NCI-H1105 (cell line): ENCODE measurements at regions not wholly inside any gene's neighbourhood (a gene's known extent, or its start where the extent isn't known, plus 50 kb on each side); places are given as distances from the start of the nearest gene placed in this dataset.

Experiments
- DNase-seq: peaks from one replicate; lab custom pipeline; 2025; lab: John Stamatoyannopoulos, UW

DNA sequence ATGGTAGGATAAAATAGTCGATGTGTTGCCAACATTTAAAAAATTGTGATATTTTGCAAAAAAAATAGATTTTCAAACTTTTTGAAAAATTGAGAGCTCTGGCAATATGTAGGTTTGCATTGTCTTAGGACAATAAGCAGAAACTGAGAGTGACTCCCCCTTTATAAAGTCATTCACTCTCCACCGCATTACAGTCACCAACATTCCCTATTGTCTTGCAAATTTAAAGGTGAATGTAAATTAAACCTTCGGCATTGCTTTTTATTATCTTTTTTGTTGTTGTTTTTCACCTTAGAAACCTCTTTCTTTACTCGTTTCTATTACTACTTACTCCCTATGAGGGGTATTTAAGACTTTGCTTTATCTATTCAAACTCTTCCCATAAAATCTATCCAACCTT is 944.2 kb downstream of the DTWD2 start:
- no peak for DNase-seq

- DNase-seq = no peak
Observed at GRCh38 chr5:118043531-118043930, 944.8 kb downstream of the DTWD2 start.

DNA sequence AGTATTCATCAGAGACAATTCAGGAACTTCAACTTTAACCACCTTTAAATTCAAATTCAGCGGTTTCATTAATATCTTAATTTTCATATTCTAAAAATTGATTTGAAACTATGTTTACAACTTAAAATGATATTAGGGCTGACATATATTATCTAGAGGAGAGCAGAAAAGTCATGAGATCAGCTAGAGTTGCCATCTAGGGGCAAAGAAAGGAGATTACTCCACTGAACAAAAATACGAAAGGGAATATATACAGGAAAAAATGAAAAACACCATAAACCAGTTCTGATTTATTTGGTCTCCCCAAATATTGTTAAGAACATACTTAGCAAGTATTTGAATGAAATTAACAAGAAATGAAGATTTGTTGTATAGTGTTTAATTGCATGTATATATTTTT is 946.3 kb downstream of the DTWD2 start:
- no peak for DNase-seq

- DNase-seq = no peak
Observed at GRCh38 chr5:118040496-118040895, 947.9 kb downstream of the DTWD2 start.

- no peak for DNase-seq
Observed at GRCh38 chr5:118033686-118034338, 954.5 kb downstream of the DTWD2 start.

DNA sequence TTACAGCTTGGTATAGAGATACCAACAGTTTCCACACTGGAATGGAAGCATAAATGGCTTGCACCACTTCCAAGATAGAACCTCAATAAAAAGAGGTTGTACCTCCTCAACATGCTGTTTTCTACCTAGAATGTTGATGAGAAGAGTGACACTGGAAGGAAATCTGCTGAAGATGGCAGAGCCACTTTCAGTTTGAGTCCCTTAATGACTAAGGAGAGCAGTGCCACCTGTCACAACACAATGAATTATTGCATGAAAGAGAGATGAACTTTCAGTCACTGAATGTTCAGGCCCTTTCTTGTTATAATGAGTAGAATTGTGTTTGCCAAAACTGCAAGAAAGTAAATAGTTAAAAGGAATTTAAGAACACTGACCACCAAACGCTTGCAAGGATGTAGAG is 958.5 kb downstream of the DTWD2 start:
- DNase-seq = no peak

GRCh38 chr5:118022062-118022461 is 966.3 kb downstream of the DTWD2 start:
- DNase-seq = no peak

DNA sequence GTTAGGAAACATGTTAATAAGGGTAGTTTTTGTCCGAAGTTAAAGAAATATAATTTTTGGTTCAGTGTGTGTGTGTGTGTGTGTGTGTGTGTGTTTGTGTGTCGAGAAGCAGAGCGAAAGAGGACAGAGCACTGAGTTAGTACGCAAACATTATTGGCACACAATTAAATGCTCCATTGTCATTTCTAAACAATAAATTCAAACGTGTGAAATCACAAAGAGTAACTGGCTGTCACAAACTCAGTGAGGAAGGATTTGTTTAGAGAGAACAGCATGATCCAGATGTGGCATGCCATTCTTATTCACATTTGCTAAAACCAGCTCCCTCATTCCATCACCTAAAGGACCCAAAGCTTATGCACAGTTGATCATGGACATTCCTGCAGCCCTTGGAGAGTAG is 970.8 kb downstream of the DTWD2 start:
- DNase-seq = no peak

- no peak for DNase-seq
Observed at GRCh38 chr5:118016396-118016795, 972.0 kb downstream of the DTWD2 start.

- no peak for DNase-seq
Observed at GRCh38 chr5:118015511-118015910, 972.8 kb downstream of the DTWD2 start.

- DNase-seq = no peak
Observed at GRCh38 chr5:118009741-118010297, 978.5 kb downstream of the DTWD2 start.

DNA sequence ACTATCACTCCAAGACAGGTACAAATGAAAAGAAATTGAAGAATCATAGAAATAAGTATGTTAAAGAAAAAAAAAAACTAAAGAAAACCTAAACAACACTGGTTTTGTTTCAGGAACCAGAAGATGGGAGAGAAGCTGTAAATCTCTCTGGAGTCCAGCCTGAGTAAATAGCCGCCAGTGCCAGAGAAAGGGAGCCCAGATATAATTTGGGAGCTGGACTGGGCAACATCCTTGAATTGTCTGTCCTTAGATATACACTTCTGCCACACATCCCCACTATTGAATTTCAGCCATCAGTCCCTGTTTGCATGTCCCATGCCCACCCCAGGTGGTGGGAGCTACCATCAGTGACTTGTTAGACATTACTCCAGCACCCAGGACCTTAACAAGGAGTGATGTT is 979.6 kb downstream of the DTWD2 start:
- no peak for DNase-seq

DNA sequence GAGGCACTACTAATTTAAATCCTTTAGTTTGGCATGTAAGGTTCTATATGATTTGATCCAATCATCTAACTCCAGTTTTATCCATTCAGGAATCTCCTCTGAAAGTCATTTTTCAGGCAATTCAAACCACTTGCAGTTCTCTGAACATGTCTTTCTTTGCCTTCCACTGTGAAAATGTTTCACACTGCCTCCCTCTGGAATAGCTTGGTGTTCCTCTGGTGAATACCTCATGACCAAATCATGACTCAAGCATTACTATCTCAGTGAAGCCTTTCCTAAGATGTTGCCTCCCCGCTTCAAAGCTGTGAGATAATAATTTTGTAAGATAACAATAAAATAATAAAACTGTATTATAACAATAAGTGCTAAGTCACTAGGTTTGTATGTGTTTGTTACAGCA is 981.1 kb downstream of the DTWD2 start:
- no peak for DNase-seq

- no peak for DNase-seq
Observed at GRCh38 chr5:118006219-118006618, 982.1 kb downstream of the DTWD2 start.

DNA sequence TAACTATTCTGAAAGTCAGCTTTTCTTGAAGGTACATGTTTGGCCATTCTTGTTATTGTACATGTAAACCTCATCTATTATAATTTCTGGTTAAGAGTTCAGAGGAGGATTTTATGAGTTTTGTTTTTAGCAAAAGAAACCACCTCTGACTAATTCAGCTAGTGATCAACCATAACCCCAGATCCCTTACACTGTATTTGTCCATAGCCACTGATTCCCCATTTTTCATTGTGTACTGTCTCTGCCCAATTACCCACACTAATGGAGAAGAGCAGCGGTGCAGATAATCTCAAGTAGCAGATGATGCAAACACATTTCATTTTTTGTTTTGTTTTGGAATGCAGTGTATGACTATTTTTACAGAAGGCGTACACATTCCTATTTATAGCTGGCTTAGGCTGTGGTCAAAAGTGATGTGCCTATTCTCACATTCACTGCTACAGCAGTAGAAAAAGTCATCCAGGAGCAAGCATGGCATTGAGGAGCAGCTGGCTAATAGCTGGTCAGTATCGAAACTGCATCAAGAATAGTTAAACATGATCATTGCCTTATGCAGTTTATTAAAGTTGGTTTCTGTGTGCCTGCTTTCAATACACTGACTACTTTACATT is 988.3 kb downstream of the DTWD2 start:
- no peak for DNase-seq

- no peak for DNase-seq
Observed at GRCh38 chr5:117982691-117983090, 1005.7 kb downstream of the DTWD2 start.

- no peak for DNase-seq
Observed at GRCh38 chr5:117973785-117974184, 1014.6 kb downstream of the DTWD2 start.

GRCh38 chr5:117955831-117956230 is 1032.5 kb downstream of the DTWD2 start:
- DNase-seq = no peak

DNA sequence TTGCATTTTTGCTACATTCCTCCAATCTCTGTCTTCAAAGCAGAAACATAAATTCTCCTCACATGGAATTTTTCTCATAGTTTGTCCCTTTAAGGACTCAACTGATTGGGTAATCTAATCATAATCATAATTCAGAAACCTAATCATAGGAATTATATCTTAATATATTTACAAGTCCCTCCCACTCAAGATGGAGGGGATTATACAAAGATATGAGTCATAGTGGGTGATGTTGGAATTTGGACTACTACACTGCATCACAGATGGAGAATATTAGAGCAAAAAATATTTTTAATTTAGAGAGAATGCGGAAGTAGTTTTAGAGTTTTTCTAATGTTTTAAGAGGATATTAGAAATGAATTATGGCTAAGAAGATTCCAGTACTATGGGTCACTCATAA is 1034.0 kb downstream of the DTWD2 start:
- DNase-seq = no peak

- DNase-seq = no peak
Observed at GRCh38 chr5:117953272-117953671, 1035.1 kb downstream of the DTWD2 start.

DNA sequence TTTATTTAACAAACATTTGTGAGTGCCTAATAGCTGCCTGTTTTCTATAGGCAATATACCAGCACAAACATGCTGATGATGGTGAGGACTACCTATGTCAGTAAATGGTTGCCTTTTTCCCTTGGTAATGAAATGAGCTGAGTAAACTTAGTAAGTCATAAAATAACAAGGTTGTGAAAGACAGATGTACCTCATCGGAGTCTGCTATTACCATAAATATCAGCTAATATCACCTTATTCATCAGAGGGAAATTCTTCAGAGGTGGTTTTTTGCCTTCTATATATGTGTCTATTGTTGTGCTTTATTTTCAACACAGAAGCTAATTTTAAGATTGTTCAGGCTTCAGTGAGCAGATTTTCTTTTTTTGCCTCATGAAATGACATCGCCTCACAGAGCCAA is 1040.5 kb downstream of the DTWD2 start:
- no peak for DNase-seq

GRCh38 chr5:117947121-117947520 is 1041.2 kb downstream of the DTWD2 start:
- DNase-seq = no peak

- no peak for DNase-seq
Observed at GRCh38 chr5:117945258-117945657, 1043.1 kb downstream of the DTWD2 start.

DNA sequence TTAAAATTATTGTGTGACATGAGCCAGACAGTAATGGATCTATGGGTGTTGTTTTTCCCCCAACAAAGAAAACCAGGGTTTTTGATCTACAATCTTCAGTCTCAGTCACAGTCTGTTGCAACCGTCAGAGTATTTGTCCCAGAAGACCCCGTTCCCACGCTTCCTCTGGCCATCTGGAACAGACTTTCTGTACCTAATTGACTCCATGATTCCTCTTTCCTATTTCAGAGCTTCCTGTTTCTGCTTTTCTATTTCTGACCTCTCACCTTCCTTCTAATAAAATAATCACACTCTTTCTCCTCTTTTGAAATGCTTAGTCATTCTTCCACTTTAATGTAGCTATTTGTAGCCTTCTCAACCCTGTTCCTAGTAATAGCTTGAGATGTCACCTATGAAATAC is 1044.8 kb downstream of the DTWD2 start:
- DNase-seq = no peak
